Endothelial cell of umbilical vein (primary cell): ENCODE measurements at regions not wholly inside any gene's neighbourhood (a gene's known extent, or its start where the extent isn't known, plus 50 kb on each side); places are given as distances from the start of the nearest gene placed in this dataset.

Experiments
- BruUV-seq: library from RNA; stranded (reverse); fragments of 400-500 nt; replicated peaks from 2 replicates; lab custom pipeline; 2021; lab: Mats Ljungman, UMichigan
- CTCF ChIA-PET: fragments of 300-600, 350-600 bp; sonication (Branson Sonifier 250); formaldehyde crosslinking; loops from one replicate; lab custom pipeline; 2021; ENCODE audit warnings: antibody characterized with exemption, inconsistent platforms; lab: Charles Lee
- POLR2A ChIA-PET: fragments of 300-600, 350-600 bp; sonication (Branson Sonifier 250); formaldehyde crosslinking; loops from one replicate; lab custom pipeline; 2021; ENCODE audit warnings: antibody characterized with exemption, inconsistent platforms; lab: Charles Lee
- DNase-seq: peaks from one replicate; pipeline ENCODE4 v3.0.0-alpha.2; 2011; ENCODE audit warnings: low read depth, low spot score
- FAIRE-seq: peaks from 2 replicates; lab custom pipeline; 2011; peaks lifted over from hg19 to GRCh38; lab: Jason Lieb, UNC
- H2AFZ ChIP-seq: 2 replicates; pipeline ENCODE4 v1.6.0; 2012; ENCODE audit warnings: low read depth, low read length, control low read depth, inconsistent platforms
- H3K27ac ChIP-seq: 2 replicates; pipeline ENCODE4 v1.5.1; 2011; ENCODE audit warnings: low read depth, mild to moderate bottlenecking, control low read depth, low read length, moderate library complexity; ENCODE audit not compliant: insufficient read depth
- H3K27me3 ChIP-seq, 2 experiments: 2 replicates each; pipeline versions ENCODE4 v1.6.0 to v1.6.1; 2011; ENCODE audit warnings: low read length in 2 of 2, mixed read lengths in 1 of 2; ENCODE audit not compliant: control insufficient read depth in 2 of 2, insufficient read depth in 2 of 2
- H3K36me3 ChIP-seq, 2 experiments: 2 replicates in 1 of 2; 3 replicates in 1 of 2; pipeline ENCODE4 v1.5.1; 2011; ENCODE audit warnings: low read length in 2 of 2, mild to moderate bottlenecking in 1 of 2, moderate library complexity in 1 of 2; ENCODE audit not compliant: control insufficient read depth in 2 of 2, insufficient read depth in 2 of 2; ENCODE audit errors: extremely low read depth in 1 of 2
- H3K4me1 ChIP-seq: 3 replicates; pipeline ENCODE4 v1.5.1; 2011; ENCODE audit warnings: mild to moderate bottlenecking, low read length; ENCODE audit not compliant: control insufficient read depth, insufficient read depth; ENCODE audit errors: extremely low read depth
- H3K4me2 ChIP-seq: 2 replicates; pipeline ENCODE4 v1.6.1; 2011; ENCODE audit warnings: low read length, control low read depth, mixed read lengths; ENCODE audit not compliant: insufficient read depth
- H3K4me3 ChIP-seq, 3 experiments: fragments of 200-600 bp in 1 of 3; sonication (generic), shearing (Covaris generic) in 1 of 3; replicated peaks in 1 of 3; 2 replicates each; pipeline ENCODE4 v1.5.1; 2011 to 2016; ENCODE audit warnings: control low read depth in 3 of 3, low read length in 3 of 3, mild to moderate bottlenecking in 2 of 3, inconsistent platforms in 1 of 3, low read depth in 1 of 3, moderate library complexity in 1 of 3; ENCODE audit not compliant: insufficient read depth in 1 of 3
- H3K79me2 ChIP-seq: 2 replicates; pipeline ENCODE4 v1.6.0; 2012; ENCODE audit warnings: low read length, inconsistent platforms; ENCODE audit not compliant: control insufficient read depth, insufficient read depth
- H3K9ac ChIP-seq: replicated peaks from 2 replicates; pipeline ENCODE3; 2011; ENCODE audit warnings: low read length, control low read depth; ENCODE audit not compliant: insufficient read depth; ENCODE audit errors: extremely low read depth
- H3K9me1 ChIP-seq: replicated peaks from 3 replicates; pipeline ENCODE4 v1.6.0; 2011; ENCODE audit warnings: mild to moderate bottlenecking, low read length; ENCODE audit not compliant: control insufficient read depth, insufficient read depth; ENCODE audit errors: extremely low read depth
- H3K9me3 ChIP-seq: replicated peaks from 2 replicates; pipeline ENCODE4 v1.5.1; 2012; ENCODE audit warnings: low read length, inconsistent platforms; ENCODE audit not compliant: control insufficient read depth, insufficient read depth
- H4K20me1 ChIP-seq: replicated peaks from 2 replicates; pipeline ENCODE3; 2011; ENCODE audit warnings: mild to moderate bottlenecking, low read length; ENCODE audit not compliant: control insufficient read depth, insufficient read depth; ENCODE audit errors: extremely low read depth
- CTCF ChIP-seq, 2 donors: IDR thresholded peaks; 1 replicate in 1 of 2; 2 replicates in 1 of 2; pipeline ENCODE4 v1.5.1; 2011; ENCODE audit warnings: low read length in 2 of 2, mild to moderate bottlenecking in 2 of 2, moderate library complexity in 2 of 2, control low read depth in 1 of 2, inconsistent platforms in 1 of 2, low read depth in 1 of 2; ENCODE audit not compliant: insufficient read depth in 1 of 2; ENCODE audit errors: extremely low read depth in 1 of 2
- EZH2 ChIP-seq: IDR thresholded peaks from 2 replicates; pipeline ENCODE4 v1.6.1; 2012; ENCODE audit warnings: borderline replicate concordance, low read depth, mild to moderate bottlenecking, moderate library complexity, low read length, inconsistent platforms; ENCODE audit not compliant: severe bottlenecking
- FOS ChIP-seq: IDR thresholded peaks from 2 replicates; pipeline ENCODE4 v1.6.1; 2011; ENCODE audit warnings: mild to moderate bottlenecking, low read length, moderate library complexity, borderline replicate concordance; ENCODE audit not compliant: insufficient read depth
- GATA2 ChIP-seq: IDR thresholded peaks from 2 replicates; pipeline ENCODE4 v1.7.0; 2011; ENCODE audit warnings: low read depth, mild to moderate bottlenecking, moderate library complexity, mixed read lengths, low read length; ENCODE audit not compliant: insufficient read length, insufficient read depth
- JUN ChIP-seq: IDR thresholded peaks from 2 replicates; pipeline ENCODE4 v1.6.1; 2011; ENCODE audit warnings: borderline replicate concordance, low read depth; ENCODE audit not compliant: insufficient read length, insufficient read depth
- MAX ChIP-seq: IDR thresholded peaks from 2 replicates; pipeline ENCODE4 v1.6.1; 2011; ENCODE audit not compliant: insufficient read depth, insufficient read length
- MYC ChIP-seq: IDR thresholded peaks from one replicate; pipeline ENCODE4 v1.6.1; 2011; ENCODE audit warnings: mild to moderate bottlenecking, low read depth, low read length
- POLR2A ChIP-seq: IDR thresholded peaks from 2 replicates; pipeline ENCODE4 v1.6.1; 2012; ENCODE audit warnings: low read depth, mild to moderate bottlenecking, control low read depth, low read length
- POLR2AphosphoS5 ChIP-seq: IDR thresholded peaks from 2 replicates; pipeline ENCODE4 v1.6.1; 2012; ENCODE audit warnings: low read depth, mild to moderate bottlenecking, control low read depth, low read length, moderate library complexity; ENCODE audit not compliant: insufficient read depth
- dilution Hi-C: fragments of 300-500 bp; cut with MboI; formaldehyde crosslinking; loops from one replicate; pipeline ENCODE4 v1.15.0; 2019; ENCODE audit warnings: low sequenced_read_pairs; ENCODE audit not compliant: extremely low pct_ligation_motif_present
- intact Hi-C: fragments of 100-400 bp; cut with micrococcal nuclease; formaldehyde crosslinking; loops from one replicate; pipeline ENCODE4 v1.10.0; 2022

- H3K9ac ChIP-seq, result no peak overlapping the region
- DNase-seq (no peak), FAIRE-seq (no peak)
- dilution Hi-C loops (no loop called here), intact Hi-C loops (no loop called here)
- H2AFZ ChIP-seq, result no peak overlapping the region
- no peak for TF ChIP-seq MAX
- no peak for TF ChIP-seq FOS
- TF ChIP-seq JUN, result no peak
- TF ChIP-seq POLR2AphosphoS5, result no peak
- TF ChIP-seq CTCF (IDR thresholded peaks at IDR 0.05; ENCODE audit: extremely low read depth in 1 of 2, insufficient read depth in 1 of 2, low read depth in 1 of 2, low read length in 2 of 2), result no peak
- no peak for TF ChIP-seq EZH2
- no peak for TF ChIP-seq GATA2
- TF ChIP-seq MYC, result no peak
- no peak for TF ChIP-seq POLR2A
- H3K4me1 ChIP-seq, result no peaks in the 10 kb centered on the region
- CTCF ChIA-PET, result no interaction called here
- no peaks in the 10 kb centered on the region for H3K9me1 ChIP-seq
- H3K79me2 ChIP-seq, result no peaks in the 10 kb centered on the region
- H3K27ac ChIP-seq, result no peak overlapping the region
- no TSS peak for BruUV-seq
- H3K4me3 ChIP-seq, result no peak overlapping the region
- peaks cover 13% of the 10 kb centered on the region for H3K9me3 ChIP-seq
- H4K20me1 ChIP-seq, result no peaks in the 10 kb centered on the region
- no peaks in the 10 kb centered on the region for H3K27me3 ChIP-seq
- POLR2A ChIA-PET, result no interaction called here
- H3K36me3 ChIP-seq, result no peaks in the 10 kb centered on the region
- no peak overlapping the region for H3K4me2 ChIP-seq
These were observed 550.4 kb downstream of the TCERG1L start for GRCh38 chr10:130761032-130761575.
